Breast epithelium (tissue), 4 donors: ENCODE measurements at regions not wholly inside any gene's neighbourhood (a gene's known extent, or its start where the extent isn't known, plus 50 kb on each side); places are given as distances from the start of the nearest gene placed in this dataset.

Experiments
- DNase-seq, 2 donors: peaks; one replicate each; pipeline ENCODE4 v3.0.0-alpha.2; 2019; ENCODE audit warnings: low spot score in 2 of 2
- H3K27ac ChIP-seq, 2 donors: fragments of 200-600 bp; sonication (generic) in 1 of 2; one replicate each; pipeline ENCODE4 v1.5.1; 2016 to 2019; ENCODE audit warnings: mild to moderate bottlenecking in 1 of 2
- H3K27me3 ChIP-seq, 2 donors: fragments of 200-600 bp; sonication (generic) in 1 of 2; one replicate each; pipeline versions ENCODE4 v1.5.1 to v1.6.0; 2017 to 2019; ENCODE audit warnings: control low read depth in 1 of 2, mild to moderate bottlenecking in 1 of 2
- H3K36me3 ChIP-seq: fragments of 200-600 bp; one replicate; pipeline ENCODE4 v1.5.1; 2019
- H3K4me1 ChIP-seq, 2 donors: fragments of 200-600 bp; sonication (generic); one replicate each; pipeline ENCODE4 v1.5.1; 2016 to 2019; ENCODE audit warnings: control low read depth in 1 of 2
- H3K4me3 ChIP-seq, 3 donors: fragments of 200-600 bp; sonication (generic); 1 replicate in 2 of 3; 2 replicates in 1 of 3; pipeline ENCODE4 v1.5.1; 2016 to 2019; ENCODE audit warnings: mild to moderate bottlenecking in 3 of 3, moderate library complexity in 2 of 3
- H3K9me3 ChIP-seq, 2 donors: fragments of 200-600 bp; sonication (generic) in 1 of 2; one replicate each; pipeline ENCODE4 v1.5.1; 2016 to 2019; ENCODE audit warnings: control low read depth in 1 of 2
- CTCF ChIP-seq, 3 donors: fragments of 450-650 bp; IDR thresholded peaks; one replicate each; pipeline ENCODE4 v1.5.1; 2016 to 2017; ENCODE audit warnings: antibody characterized with exemption in 3 of 3, mild to moderate bottlenecking in 3 of 3, moderate library complexity in 3 of 3
- POLR2A ChIP-seq: fragments of 450-650 bp; IDR thresholded peaks from one replicate; pipeline ENCODE4 v1.6.1; 2016; ENCODE audit warnings: antibody characterized with exemption, mild to moderate bottlenecking, moderate library complexity
- POLR2AphosphoS5 ChIP-seq, 3 donors: sonication (generic); formaldehyde crosslinking; IDR thresholded peaks; one replicate each; pipeline ENCODE4 v1.6.1; 2017; ENCODE audit warnings: antibody characterized with exemption in 3 of 3
- intact Hi-C: fragments of 100-400 bp; cut with DNase I; formaldehyde crosslinking; loops from one replicate; pipeline ENCODE4 v1.15.1; 2023; ENCODE audit warnings: low total_unique reads

GRCh38 chr6:101303495-101303894 is 90.0 kb upstream of the GRIK2 start:
- intact Hi-C loops = no loop called here

GRCh38 chr6:101312652-101313051 is 80.9 kb upstream of the GRIK2 start:
- H3K9me3 ChIP-seq = no peaks in the 10 kb centered on the region
- no peaks in the 10 kb centered on the region for H3K27me3 ChIP-seq
- no peak overlapping the region for H3K27ac ChIP-seq
- TF ChIP-seq POLR2AphosphoS5 (IDR thresholded peaks at IDR 0.05) (no peak), CTCF (IDR thresholded peaks at IDR 0.05) (no peak), POLR2A (no peak)
- H3K36me3 ChIP-seq = peaks cover 3% of the 10 kb centered on the region
- DNase-seq = no peak
- intact Hi-C loops = no loop called here
- H3K4me1 ChIP-seq = no peaks in the 10 kb centered on the region
- no peak overlapping the region for H3K4me3 ChIP-seq

More at GRCh38 chr6:101303495-101303894, 90.0 kb upstream of the GRIK2 start:
- no peak for DNase-seq
- Histone ChIP-seq H3K4me3 (no peak overlapping the region), H3K36me3 (no peaks in the 10 kb centered on the region), H3K27me3 (no peaks in the 10 kb centered on the region), H3K9me3 (no peaks in the 10 kb centered on the region), H3K27ac (no peak overlapping the region), H3K4me1 (no peaks in the 10 kb centered on the region)
- no peak for TF ChIP-seq POLR2AphosphoS5 (IDR thresholded peaks at IDR 0.05)
- TF ChIP-seq POLR2A = no peak
- TF ChIP-seq CTCF (IDR thresholded peaks at IDR 0.05) = no peak

- Histone ChIP-seq H3K27ac (no peak overlapping the region), H3K9me3 (no peaks in the 10 kb centered on the region), H3K4me3 (no peak overlapping the region), H3K36me3 (no peaks in the 10 kb centered on the region), H3K27me3 (no peaks in the 10 kb centered on the region), H3K4me1 (no peaks in the 10 kb centered on the region)
- no peak for TF ChIP-seq POLR2AphosphoS5 (IDR thresholded peaks at IDR 0.05)
- no peak for TF ChIP-seq CTCF (IDR thresholded peaks at IDR 0.05)
- no peak for TF ChIP-seq POLR2A
- no peak for DNase-seq
- intact Hi-C loops = no loop called here
Observed at GRCh38 chr6:101322921-101323320, 70.6 kb upstream of the GRIK2 start.

- no peaks in the 10 kb centered on the region for H3K36me3 ChIP-seq
- H3K9me3 ChIP-seq = no peaks in the 10 kb centered on the region
- H3K27ac ChIP-seq = no peak overlapping the region
- no peaks in the 10 kb centered on the region for H3K27me3 ChIP-seq
- intact Hi-C loops = no loop called here
- DNase-seq = no peak
- TF ChIP-seq POLR2AphosphoS5 (IDR thresholded peaks at IDR 0.05) (no peak), POLR2A (no peak), CTCF (IDR thresholded peaks at IDR 0.05) (no peak)
- H3K4me1 ChIP-seq = no peaks in the 10 kb centered on the region
- H3K4me3 ChIP-seq = no peak overlapping the region
Observed at GRCh38 chr6:101326411-101326810, 67.1 kb upstream of the GRIK2 start.

GRCh38 chr6:101341926-101342325 is 51.6 kb upstream of the GRIK2 start:
- DNase-seq = no peak
- intact Hi-C loops = no loop called here
- H3K27me3 ChIP-seq = no peaks in the 10 kb centered on the region
- H3K9me3 ChIP-seq = no peaks in the 10 kb centered on the region
- no peak overlapping the region for H3K4me3 ChIP-seq
- no peak overlapping the region for H3K27ac ChIP-seq
- no peaks in the 10 kb centered on the region for H3K4me1 ChIP-seq
- TF ChIP-seq POLR2AphosphoS5 (IDR thresholded peaks at IDR 0.05) (no peak), CTCF (IDR thresholded peaks at IDR 0.05) (no peak), POLR2A (no peak)
- no peaks in the 10 kb centered on the region for H3K36me3 ChIP-seq
